Testis (tissue), 2 donors: ENCODE measurements at regions not wholly inside any gene's neighbourhood (a gene's known extent, or its start where the extent isn't known, plus 50 kb on each side); places are given as distances from the start of the nearest gene placed in this dataset.

Experiments
- DNase-seq: peaks from one replicate; pipeline ENCODE4 v3.0.0-alpha.2; 2019
- H3K27ac ChIP-seq, 2 donors: fragments of 200-600 bp; sonication (generic); one replicate each; pipeline ENCODE4 v1.5.1; 2019
- H3K27me3 ChIP-seq: fragments of 200-600 bp; sonication (generic); one replicate; pipeline ENCODE4 v1.5.1; 2019
- H3K36me3 ChIP-seq: fragments of 200-600 bp; sonication (generic); one replicate; pipeline ENCODE4 v1.5.1; 2017; ENCODE audit warnings: low read depth; ENCODE audit errors: missing control alignments
- H3K4me1 ChIP-seq: fragments of 200-600 bp; sonication (generic); one replicate; pipeline ENCODE4 v1.5.1; 2019
- H3K4me3 ChIP-seq, 2 donors: fragments of 200-600 bp; sonication (generic); one replicate each; pipeline ENCODE4 v1.5.1; 2017 to 2019
- H3K9me3 ChIP-seq: fragments of 200-600 bp; sonication (generic); one replicate; pipeline ENCODE4 v1.5.1; 2017
- POLR2A ChIP-seq: fragments of 450-650 bp; IDR thresholded peaks from one replicate; pipeline ENCODE4 v1.6.1; 2017; ENCODE audit warnings: antibody characterized with exemption, mild to moderate bottlenecking, moderate library complexity
- WGBS, 2 donors: methylation state at CpG; one replicate each; pipeline ENCODE4 v1.1.5; 2018; 5-methylcytosine and 5-hydroxymethylcytosine counted together
- intact Hi-C: fragments of 100-400 bp; cut with DNase I; formaldehyde crosslinking; loops from one replicate; pipeline ENCODE4 v1.15.1; 2023; ENCODE audit warnings: low total_unique reads
- TF ChIP-seq, protein P1 (sequence below), 3 experiments: fragments of 450-650 bp in 2 of 3; fragments of 200-600 bp in 1 of 3; sonication (generic) in 1 of 3; IDR thresholded peaks; one replicate each; pipeline ENCODE4 v1.5.1; 2016 to 2019; ENCODE audit warnings: antibody characterized with exemption in 3 of 3, mild to moderate bottlenecking in 2 of 3, moderate library complexity in 1 of 3

DNA sequence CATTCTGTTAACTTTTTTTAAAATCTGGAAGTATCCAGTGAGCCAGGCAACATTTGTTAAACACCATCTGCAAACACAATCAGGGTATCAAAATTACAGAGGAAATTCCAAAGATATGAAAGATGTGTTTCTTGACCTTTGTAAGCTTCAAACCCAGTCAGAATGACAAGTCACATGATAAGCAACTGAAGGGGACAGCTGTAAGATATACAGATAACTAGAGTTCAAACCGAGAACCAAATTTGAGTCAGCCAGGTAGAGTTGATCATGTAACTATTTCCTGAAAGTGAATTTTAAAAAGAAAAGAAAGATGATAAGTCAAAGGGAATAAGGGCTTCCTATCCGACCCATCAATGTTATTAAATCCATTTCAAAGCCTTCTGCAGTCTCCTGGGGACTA is 196.2 kb downstream of the DEPDC1B start:
- TF ChIP-seq, protein P1, sequence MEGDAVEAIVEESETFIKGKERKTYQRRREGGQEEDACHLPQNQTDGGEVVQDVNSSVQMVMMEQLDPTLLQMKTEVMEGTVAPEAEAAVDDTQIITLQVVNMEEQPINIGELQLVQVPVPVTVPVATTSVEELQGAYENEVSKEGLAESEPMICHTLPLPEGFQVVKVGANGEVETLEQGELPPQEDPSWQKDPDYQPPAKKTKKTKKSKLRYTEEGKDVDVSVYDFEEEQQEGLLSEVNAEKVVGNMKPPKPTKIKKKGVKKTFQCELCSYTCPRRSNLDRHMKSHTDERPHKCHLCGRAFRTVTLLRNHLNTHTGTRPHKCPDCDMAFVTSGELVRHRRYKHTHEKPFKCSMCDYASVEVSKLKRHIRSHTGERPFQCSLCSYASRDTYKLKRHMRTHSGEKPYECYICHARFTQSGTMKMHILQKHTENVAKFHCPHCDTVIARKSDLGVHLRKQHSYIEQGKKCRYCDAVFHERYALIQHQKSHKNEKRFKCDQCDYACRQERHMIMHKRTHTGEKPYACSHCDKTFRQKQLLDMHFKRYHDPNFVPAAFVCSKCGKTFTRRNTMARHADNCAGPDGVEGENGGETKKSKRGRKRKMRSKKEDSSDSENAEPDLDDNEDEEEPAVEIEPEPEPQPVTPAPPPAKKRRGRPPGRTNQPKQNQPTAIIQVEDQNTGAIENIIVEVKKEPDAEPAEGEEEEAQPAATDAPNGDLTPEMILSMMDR (IDR thresholded peaks at IDR 0.05): no peak
- TF ChIP-seq POLR2A: no peak
- Histone ChIP-seq H3K9me3 (no peaks in the 10 kb centered on the region), H3K27ac (no peak overlapping the region), H3K4me3 (no peak overlapping the region), H3K36me3 (no peaks in the 10 kb centered on the region), H3K4me1 (no peaks in the 10 kb centered on the region), H3K27me3 (no peaks in the 10 kb centered on the region)
- intact Hi-C loops: no loop called here
- 67 to 70% methylated on average over 2 of the region's 2 CpGs for WGBS, 2 donors
- DNase-seq: no peak

GRCh38 chr5:60497706-60498500 is 202.1 kb downstream of the DEPDC1B start:
- WGBS, 2 donors: 45 to 59% methylated on average over 4 of the region's 4 CpGs
- intact Hi-C loops: no loop called here
- H3K4me1 ChIP-seq: no peaks in the 10 kb centered on the region
- no peak for TF ChIP-seq POLR2A
- TF ChIP-seq, protein P1 (IDR thresholded peaks at IDR 0.05): no peak
- peak overlapping the region in 1 of 2 donors; percentile 44 for H3K27ac ChIP-seq
- H3K36me3 ChIP-seq: no peaks in the 10 kb centered on the region
- H3K27me3 ChIP-seq: no peaks in the 10 kb centered on the region
- DNase-seq: no peak
- no peak overlapping the region for H3K4me3 ChIP-seq
- no peaks in the 10 kb centered on the region for H3K9me3 ChIP-seq

- intact Hi-C loops: no loop called here
- no peaks in the 10 kb centered on the region for H3K4me1 ChIP-seq
- H3K4me3 ChIP-seq: no peak overlapping the region
Measured at GRCh38 chr5:60495644-60496520, 204.1 kb downstream of the DEPDC1B start.

GRCh38 chr5:60494635-60495034 is 205.3 kb downstream of the DEPDC1B start:
- Histone ChIP-seq H3K36me3 (no peaks in the 10 kb centered on the region), H3K9me3 (no peaks in the 10 kb centered on the region), H3K4me1 (no peaks in the 10 kb centered on the region), H3K27me3 (no peaks in the 10 kb centered on the region), H3K4me3 (no peak overlapping the region), H3K27ac (no peak overlapping the region)
- TF ChIP-seq, protein P1 (IDR thresholded peaks at IDR 0.05): no peak
- TF ChIP-seq POLR2A: no peak
- no peak for DNase-seq
- intact Hi-C loops: no loop called here

More at GRCh38 chr5:60495644-60496520, 204.1 kb downstream of the DEPDC1B start:
- H3K27me3 ChIP-seq: no peaks in the 10 kb centered on the region
- no peak for DNase-seq
- TF ChIP-seq POLR2A: no peak
- TF ChIP-seq, protein P1 (IDR thresholded peaks at IDR 0.05): no peak
- H3K36me3 ChIP-seq: no peaks in the 10 kb centered on the region
- WGBS, 2 donors: 59 to 63% methylated on average over 7 of the region's 7 CpGs
- H3K9me3 ChIP-seq: no peaks in the 10 kb centered on the region
- H3K27ac ChIP-seq: no peak overlapping the region
